NCI-H2081 (cell line): ENCODE measurements at regions not wholly inside any gene's neighbourhood (a gene's known extent, or its start where the extent isn't known, plus 50 kb on each side); places are given as distances from the start of the nearest gene placed in this dataset.

Experiments
- DNase-seq, 2 experiments: peaks; one replicate each; lab custom pipeline; 2025; lab: John Stamatoyannopoulos, UW

DNA sequence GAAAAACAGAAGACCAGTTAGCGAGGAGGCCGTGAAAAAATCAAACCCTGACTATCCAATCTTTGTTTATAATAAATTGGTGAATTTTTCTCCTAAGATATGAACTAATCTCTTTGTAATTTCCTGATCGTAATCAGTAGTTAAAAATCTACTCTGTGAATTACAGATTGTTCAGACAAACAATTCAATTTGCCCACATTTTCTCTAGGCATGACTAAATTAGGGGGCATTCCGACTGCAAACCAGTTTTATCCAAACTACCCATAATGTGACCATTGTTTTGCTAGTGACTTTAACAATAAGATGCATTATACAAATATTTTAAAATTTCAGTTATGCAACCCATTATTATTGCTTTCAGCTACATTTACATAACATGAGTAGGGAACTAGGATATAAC is 546.9 kb upstream of the ADAMTS5 start:
- no peak for DNase-seq

DNA sequence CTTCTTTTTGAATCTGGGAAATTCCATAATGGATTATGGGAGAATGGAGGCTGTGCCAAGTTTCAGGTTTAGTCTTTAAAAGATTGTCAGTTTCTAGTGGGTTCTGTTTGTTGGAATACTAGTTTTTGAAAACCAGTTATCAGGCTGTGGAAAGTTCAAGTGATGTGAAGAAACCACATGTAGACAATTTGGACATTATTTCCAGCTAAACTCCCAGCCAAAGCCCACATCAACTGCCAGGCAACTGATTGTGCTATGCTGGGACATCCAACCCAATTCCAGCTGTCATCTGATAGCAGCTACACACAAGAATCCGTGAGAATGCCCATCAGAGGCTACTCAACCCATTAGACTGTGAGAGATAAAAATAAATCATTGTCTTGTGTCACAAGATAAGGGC is 546.1 kb upstream of the ADAMTS5 start:
- no peak for DNase-seq

DNA sequence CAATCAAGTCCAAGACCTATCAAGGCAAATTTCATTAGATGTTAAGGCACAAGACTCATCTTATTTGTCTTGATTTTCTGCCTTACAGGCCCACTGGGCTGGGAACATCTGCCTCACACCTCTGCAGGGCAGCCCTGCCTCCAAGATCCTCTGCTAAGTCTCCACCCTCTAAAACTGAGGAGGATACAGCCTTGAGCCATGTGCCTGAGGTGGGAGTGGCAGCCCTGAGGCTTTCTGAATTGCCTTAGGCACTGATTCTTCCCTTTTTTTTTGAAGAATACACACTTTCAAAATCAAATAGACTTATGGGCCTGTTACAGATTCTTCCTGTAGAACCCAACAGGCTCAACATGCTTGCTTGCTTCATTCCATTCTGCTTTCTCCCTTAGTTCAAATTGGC is 544.3 kb upstream of the ADAMTS5 start:
- DNase-seq: no peak

DNA sequence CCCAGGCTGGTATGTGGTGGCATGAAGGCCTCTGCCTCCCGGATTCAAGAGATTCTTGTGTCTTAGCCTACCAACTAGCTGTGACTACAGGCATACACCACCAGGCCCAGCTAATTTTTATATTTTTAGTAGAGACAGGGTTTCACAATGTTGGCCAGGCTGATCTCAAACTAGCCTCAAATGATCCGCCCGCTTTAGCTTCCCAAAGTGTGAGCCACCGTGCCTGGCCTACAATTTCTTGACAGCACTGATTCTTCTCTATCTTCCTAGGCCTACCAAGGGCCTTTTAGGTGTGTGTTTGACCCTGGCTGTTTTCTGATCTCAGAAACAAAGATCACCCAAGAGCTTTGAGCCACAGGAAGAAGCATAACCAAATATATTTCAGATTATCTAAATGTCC is 540.8 kb upstream of the ADAMTS5 start:
- DNase-seq: no peak

DNA sequence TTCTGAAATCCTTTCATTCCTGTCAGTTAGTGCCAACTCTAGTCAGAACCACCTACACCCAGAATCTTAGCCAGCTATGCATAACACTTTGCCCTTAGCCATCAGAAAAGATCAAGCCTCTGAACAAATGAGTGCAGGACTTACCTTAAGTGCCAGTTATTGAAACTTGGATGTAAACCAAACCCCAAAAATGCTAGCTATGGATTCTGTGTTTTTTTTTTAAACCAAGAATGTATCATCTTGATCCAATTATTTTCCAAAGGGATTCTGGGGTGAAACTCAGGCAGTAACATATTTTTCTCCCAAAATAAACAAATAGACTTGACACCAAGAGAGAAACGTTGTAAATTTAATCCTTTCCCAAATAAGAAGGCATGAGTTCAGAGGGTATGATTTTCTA is 538.6 kb upstream of the ADAMTS5 start:
- DNase-seq: no peak

DNA sequence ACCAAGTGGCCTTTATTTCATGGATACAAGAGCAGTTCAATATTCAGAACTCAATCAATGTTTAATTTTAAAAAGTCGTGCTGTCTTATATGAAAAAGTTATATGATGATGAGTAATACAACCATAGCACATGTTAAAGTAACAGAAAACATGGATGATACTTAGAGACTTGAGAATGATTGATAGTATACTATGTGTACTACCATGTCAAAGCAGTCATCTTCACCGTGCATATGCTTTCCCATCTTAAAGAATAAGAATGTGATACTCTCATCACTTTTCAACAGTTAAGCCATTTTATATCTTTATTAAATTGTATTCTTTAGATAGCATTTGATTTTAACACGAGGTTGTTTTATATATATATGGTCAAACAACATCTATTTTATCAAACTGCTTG is 535.9 kb upstream of the ADAMTS5 start:
- DNase-seq: no peak

DNA sequence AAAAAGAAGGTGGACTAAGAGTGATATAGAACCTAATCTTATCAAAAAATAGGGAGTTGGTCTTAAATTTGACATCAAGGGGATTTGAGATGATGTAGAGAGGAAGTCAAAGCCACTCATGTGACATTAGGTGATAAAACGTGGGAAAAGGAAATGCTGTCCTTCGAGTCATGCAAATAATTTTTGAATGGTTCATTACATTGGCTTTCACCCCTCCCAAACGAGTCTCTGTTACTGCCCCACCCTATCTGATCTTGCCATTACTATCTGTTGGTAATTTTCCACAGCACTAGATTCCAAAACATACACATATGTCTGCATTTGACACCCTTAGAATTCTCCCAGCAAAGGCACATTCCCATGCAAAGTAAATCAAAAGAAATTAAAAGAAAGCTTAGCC is 531.1 kb upstream of the ADAMTS5 start:
- no peak for DNase-seq

DNA sequence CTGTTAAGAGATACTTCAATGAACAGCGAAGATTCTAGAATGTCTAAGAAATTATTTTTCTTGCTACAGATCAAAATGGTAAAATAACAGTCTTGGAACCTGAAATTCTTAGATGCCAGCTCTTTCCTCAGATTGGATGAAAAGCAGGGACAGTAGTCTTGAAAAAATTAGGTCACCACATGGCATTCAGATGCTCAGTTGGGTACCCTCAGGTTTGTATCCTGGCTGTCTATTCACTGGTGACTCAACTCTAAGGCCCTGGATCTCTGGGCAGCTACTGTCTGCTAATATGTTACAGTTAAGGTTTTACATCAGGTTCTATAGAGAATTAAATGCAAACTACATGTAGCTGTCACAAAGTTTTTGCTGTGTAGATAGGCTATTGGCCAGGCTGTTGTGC is 528.9 kb upstream of the ADAMTS5 start:
- no peak for DNase-seq

DNA sequence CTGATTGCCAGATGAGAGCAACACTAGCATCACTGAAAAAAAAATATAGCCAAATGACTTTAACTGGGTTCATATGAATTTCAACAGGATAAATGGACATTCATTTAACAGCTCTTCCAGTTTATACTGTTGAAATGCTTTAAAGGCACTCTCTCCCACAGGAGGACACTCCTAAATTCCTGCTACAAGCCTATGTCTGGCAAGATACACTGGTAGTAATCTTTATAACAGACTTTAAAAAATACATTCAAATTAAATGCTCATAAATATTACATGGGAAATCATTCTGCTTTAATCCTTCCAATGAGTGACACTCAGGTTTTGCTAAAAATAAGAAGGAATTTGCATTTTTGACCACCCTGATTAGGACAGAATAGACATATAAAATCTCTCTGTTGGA is 526.7 kb upstream of the ADAMTS5 start:
- DNase-seq: no peak

DNA sequence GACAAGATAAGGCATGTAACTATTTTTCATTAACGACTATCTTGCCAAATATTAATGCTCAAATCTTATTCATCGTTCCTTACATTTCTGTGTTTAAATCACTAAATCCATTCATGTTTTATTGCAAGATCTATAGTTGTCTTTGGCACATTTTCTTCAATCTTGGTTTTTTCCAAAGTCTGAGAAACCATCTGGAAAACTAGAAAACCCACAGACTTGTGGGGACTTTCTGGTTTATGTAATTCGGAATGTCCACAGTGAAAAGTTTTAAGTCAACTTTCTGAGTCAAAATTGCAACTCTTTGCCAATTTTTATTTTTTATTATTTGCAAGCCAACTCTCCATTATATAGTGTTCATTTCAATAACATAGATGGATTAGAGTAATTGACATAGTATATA is 520.8 kb upstream of the ADAMTS5 start:
- no peak for DNase-seq

DNA sequence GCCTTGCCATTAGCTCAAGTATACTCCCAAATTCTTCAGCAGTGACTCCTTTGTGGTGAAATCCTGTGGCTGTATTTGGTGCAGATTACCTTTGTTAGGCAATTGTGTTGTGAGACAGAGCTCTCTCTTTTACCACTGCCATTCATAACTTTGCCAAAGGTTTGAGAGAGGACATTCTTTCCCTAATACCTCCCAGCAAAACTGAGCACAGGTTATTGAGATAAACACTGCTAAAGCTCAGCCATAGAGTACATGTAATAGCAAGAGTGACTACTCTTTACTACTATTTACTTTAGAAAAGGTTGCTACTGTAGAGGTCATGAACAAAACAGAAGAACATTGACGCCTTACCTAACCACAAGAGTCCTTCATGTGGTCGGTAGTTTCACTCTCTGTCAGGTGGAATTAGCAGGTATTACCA is 514.0 kb upstream of the ADAMTS5 start:
- DNase-seq: no peak

DNA sequence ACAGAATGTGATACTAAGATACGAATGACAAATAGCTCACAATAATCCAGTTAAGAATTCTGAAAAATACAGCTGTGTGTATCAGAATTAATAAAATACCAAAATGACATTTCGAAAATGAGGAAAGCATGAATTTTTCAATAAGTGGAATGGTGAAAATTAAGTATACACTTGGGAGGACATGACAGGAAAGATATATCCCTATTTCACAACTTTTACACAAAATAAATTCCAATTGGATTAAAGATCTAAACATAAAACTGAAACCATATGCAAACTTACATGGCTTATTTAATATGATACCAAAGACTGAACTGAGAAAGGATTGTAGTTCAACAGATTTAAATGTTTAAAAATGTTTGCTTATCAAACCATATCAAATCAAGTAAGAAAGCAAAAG is 510.4 kb upstream of the ADAMTS5 start:
- DNase-seq: no peak

DNA sequence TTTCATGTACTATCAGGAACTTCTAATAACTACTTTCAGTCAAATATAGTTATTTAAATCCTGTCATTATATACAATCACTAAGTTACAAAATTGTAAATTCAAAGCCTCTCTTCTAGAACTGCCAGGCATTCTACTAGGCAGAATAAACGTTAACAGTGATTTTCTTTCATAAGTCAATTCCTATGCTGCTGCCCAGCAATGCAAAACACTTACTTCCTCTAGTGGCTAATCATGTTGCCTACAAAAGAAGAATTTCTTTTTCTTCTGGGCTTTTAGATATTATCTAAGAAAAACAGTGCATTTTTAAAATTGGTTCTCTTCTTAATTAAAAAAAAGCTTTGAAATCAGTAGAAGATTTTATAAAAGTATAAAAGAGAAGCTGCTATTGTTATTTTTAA is 509.8 kb upstream of the ADAMTS5 start:
- DNase-seq: no peak

DNA sequence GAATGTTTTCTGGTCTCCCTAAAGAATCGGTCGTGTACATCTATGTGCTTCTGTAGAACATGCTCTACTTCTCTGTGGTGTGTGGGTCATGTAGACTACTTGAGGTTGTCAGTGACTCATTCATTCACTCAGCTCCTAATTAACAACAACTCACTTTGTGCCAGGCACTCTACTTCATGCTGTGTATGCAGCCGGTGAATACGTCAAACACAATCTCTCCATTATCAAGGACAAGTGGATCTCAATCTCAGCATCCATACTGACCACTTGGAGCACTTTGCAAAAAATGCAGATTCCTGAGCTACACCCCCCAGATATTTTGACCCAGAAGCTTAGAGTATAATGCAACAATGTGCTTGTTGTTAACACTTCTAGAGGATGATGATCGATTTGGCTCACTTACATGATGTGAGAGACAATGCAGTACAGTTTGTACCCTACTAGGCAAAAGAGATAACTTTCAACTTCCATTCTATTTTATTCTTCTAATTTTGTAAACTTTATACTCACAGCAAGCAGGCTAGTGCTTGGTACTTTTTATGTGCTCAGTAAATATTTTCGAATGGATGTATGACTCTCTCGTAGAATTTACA is 508.6 kb upstream of the ADAMTS5 start:
- no peak for DNase-seq

DNA sequence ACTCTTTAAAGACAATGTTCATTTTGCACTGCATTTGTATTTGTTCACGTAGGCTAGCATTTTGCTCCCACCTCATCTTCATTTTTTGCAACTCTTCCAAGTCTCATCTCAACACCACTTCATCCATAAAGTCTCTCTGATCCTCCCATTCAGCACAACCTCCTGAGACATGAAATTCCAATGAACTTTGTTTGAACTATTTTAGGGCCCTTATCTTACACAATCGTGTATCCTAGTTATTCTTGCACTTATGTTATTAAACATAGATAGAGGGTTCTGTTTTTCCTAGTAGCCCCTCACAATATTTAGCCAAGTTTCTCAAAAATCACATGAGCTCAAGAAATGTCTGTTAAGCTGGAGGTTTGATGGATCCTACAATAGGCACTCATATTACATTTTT is 500.5 kb upstream of the ADAMTS5 start:
- no peak for DNase-seq

DNA sequence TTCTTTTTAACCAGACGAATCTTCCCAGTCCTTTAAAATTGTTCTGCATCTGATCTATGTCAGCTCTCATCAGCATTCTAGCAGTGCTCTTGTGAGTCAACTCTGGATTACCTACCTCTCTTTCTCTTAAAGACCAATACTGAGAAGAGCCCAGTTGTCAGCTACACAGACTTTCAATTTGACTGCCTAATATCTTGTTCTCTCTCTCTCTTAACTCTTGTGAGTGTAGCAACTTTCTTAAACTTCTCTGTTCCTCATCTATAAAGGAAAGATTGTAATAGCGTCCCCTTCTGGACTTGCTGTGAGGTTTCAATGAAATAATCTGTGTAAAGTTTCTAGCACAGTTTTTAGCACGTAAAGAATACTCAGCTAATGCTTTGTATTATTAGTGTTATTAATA is 499.3 kb upstream of the ADAMTS5 start:
- no peak for DNase-seq

DNA sequence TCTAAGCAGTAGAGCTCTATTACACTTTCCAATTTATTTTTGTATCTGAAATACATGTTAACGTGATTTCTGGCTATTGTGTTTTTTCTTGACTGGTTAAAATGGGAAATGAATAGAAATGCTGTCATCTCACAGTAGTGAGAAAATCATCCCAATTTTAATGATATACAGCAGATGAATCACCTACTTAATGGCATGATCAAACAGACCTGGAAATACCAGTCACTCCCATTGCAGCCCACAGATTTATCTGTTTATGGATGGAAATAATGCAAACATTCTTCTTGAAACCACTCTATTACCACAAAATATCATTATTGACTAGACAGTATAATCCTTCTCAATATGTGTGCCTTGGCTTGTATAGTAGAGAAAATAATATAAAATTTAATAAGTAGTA is 497.8 kb upstream of the ADAMTS5 start:
- DNase-seq: no peak

DNA sequence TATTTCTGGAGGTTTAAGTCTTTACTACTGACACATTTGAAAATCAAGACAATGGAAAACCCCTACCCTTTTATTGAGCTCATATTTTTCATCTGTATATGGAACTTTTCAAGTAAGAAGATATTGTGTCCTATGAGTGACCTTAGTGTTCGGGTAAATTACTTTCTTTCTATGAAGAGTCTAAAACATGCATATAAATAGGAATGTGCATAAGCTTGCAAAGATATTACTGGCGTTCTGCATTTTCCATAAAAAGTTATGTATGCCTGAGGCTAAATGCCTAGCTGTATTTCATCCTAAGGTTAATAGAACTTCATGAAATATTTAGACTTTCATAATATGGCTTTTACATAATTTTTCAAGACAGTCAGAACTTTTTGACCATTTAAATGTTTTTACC is 495.8 kb upstream of the ADAMTS5 start:
- no peak for DNase-seq

DNA sequence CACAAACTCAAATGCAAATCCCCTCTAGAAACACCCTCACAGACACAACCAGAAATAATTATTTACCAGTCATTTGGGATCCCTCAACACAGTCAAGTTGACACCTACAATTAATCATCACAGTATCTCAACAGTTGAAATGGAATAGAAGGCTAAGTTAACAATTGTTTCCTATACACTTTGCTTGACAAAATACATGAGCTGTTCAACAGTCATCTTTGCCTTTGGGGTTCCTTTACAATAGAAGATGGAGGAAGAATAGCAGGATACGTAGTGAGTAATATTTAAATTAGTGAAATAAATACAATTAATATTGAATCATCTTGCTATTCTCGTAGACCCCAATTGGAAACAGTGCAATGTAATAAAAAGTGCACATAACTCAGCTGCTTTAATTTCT is 487.3 kb upstream of the ADAMTS5 start:
- no peak for DNase-seq

DNA sequence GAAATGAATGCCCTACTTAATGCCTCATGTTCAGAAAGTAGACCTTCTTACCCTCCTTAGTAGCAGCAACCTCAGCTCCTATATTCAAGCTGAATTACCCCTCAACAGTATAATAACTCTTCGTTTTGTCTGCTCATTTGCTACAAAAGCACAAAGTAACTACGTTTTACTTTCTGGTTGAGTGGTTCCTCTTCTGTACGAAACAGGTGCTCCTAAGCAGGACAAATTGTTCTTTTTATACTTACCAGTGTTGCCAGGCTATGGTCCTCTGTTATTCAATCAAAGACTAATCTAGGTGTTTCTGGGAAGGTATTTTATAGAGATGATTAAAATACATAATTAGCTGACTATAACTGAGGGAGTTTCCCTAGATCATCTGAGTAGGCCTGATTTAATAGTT is 484.2 kb upstream of the ADAMTS5 start:
- no peak for DNase-seq

DNA sequence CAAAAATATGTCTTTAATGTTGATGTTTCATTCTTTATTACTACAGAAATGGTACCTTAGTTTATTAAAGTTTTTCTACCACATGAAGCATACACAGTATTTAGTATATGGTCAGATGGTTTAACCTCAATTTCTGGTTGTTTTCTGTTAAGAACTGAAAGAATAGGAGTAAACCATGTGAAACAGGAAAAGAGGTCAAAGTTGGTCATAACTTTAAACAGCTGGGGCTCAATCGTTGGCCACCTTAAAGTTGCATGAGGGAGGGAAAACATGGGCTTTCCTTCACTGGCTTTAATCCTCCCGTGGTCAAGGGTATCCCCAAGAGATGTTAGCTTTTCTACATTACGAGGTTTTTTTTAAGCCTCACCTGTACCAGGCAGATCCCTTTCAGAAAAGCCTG is 483.3 kb upstream of the ADAMTS5 start:
- no peak for DNase-seq

DNA sequence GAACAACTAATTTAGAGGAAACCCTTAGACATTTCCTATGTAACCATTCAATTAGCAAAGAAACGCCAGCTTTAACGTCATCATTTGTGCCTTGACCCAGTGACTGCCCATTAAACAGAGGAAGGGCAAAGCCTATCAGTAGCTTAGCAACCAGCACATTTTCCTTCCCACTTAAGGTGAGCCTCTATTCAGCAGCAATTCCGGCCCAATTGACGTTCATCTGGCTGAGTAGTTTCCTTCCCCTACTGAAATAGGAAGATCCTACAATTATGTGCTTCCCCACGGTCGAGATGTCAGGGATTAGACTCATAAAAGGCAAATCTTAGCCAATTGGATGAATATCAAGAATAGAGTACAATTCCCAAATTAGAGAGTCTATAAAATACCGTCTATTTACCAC is 482.1 kb upstream of the ADAMTS5 start:
- no peak for DNase-seq

DNA sequence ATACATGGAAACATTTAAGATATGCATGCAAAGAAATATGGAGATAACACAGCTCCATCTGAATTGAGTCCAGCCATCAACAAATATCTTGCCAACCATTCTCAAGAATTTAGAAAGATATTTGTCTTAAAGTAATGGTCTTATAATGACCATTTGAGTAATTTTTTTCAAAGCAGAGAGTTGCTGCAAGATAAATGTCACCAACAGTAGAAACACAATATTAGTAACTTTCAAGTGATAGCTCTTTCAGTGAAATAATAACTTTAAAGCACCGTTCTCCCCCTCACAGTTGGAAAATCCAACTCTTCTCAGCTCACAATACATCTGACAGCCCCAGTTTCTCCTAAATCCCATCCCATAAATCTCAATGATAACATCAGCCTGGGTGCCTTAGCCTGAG is 481.0 kb upstream of the ADAMTS5 start:
- DNase-seq: no peak

DNA sequence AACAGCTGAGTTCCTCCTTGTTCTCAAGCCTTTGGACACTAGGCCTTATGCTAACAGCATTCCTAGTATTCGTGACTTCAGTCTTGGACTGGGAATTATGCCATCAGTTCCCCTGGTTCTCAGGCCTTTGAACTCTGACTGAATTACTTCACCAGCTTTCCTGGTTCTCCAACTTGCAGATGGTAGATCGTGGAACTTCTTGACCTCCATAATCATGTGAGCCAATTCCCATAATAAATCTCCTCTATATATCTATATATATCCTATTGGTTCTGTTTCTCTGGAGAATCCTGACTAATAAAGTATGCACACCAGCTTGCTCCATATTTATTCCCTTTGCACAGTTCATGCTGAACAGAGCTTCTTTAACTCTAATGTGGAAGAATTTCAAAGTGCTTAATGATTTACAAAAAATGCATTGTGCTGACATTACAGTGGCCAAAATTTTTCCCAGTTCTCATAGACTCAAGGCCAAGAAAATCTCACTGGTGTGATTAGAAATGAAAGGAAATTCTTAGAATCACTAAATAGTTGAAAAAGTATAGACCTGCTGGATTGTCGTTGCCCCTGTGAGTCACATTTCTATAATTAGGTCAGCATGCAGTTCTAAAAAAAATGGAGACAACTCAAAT is 462.9 kb upstream of the ADAMTS5 start:
- no peak for DNase-seq

DNA sequence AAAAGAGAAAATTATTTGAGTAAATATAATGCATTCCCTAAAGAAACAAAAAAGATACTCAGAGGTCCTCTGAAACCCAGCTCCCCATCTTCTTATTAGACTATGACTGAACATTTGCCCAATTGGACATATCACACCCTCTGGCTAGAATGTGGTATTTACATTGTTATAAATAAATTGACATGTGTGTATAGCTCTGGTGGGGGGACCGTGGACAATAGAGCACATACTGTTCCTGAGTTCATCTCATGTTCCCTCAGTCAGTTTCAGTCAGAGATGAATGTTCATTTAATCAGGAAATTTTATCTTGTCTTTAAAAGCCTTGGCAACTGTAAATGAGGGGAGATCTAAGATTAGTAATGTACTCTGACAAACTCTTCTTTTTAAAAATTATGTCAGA is 459.3 kb upstream of the ADAMTS5 start:
- no peak for DNase-seq
